ENCODE measurements at regions not wholly inside any gene's neighbourhood (a gene's known extent, or its start where the extent isn't known, plus 50 kb on each side); places are given as distances from the start of the nearest gene placed in this dataset.

DNA sequence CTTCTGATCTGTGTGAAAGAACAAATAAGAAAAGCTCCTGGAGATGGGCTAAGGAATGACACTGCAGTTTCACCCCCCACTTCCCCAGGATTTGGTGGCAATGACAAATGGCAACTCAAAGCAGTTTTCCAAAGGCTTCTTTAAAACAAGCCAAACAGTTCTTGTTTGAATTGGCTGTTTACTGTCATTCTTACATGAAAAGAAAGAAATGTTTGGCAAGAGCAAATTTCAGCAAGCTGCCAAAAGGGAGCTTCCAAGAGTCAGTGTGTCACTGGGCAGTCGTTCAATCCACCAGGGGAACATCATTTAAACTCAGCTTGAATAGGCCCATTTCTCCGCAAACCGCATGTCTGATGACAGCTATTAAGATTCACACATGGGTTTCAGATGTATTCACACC, 119.0 kb upstream of the RHOBTB1 start (continued):
- TF ChIP-seq ZNF710 (CRISPR knock-in tag; IDR thresholded peaks at IDR 0.05; ENCODE audit: borderline replicate concordance) (peak; percentile 57; the same call in 1 of the 2 replicates), UBTF (CRISPR knock-in tag; IDR thresholded peaks at IDR 0.05) (no peak), ARNT2 (CRISPR knock-in tag; IDR thresholded peaks at IDR 0.05; ENCODE audit: low read depth) (no peak), ZNF562 (CRISPR knock-in tag; IDR thresholded peaks at IDR 0.05; ENCODE audit: borderline replicate concordance) (no peak), MIXL1 (CRISPR knock-in tag; IDR thresholded peaks at IDR 0.05) (0 out of 2 replicates have a peak, but pooled peaks have one; percentile 15), NFE2 (CRISPR knock-in tag; IDR thresholded peaks at IDR 0.05) (peak; percentile 84), SAP130 (CRISPR knock-in tag; IDR thresholded peaks at IDR 0.05; ENCODE audit: low read depth) (peak; percentile 73), HMG20B (CRISPR knock-in tag; conservative IDR thresholded peaks at IDR 0.05) (peak; percentile 47; the same call in 1 of the 2 replicates), ZNF784 (CRISPR knock-in tag; IDR thresholded peaks at IDR 0.05; ENCODE audit: borderline replicate concordance) (no peak), GATAD1 (CRISPR knock-in tag; IDR thresholded peaks at IDR 0.05) (peak; percentile 17; the same call in 1 of the 2 replicates), ZNF614 (CRISPR knock-in tag; IDR thresholded peaks at IDR 0.05; ENCODE audit: borderline replicate concordance) (0 out of 2 replicates have a peak, but pooled peaks have one; percentile 32), ZNF331 (CRISPR knock-in tag; IDR thresholded peaks at IDR 0.05) (peak; percentile 77; the same call in 1 of the 2 replicates), PCBP1 (IDR thresholded peaks at IDR 0.05; ENCODE audit: borderline replicate concordance, low read depth, low read length) (no peak), TBX3 (IDR thresholded peaks at IDR 0.05; ENCODE audit: borderline replicate concordance) (peak; percentile 61; the same call in 1 of the 2 replicates), ZKSCAN8 (CRISPR knock-in tag; IDR thresholded peaks at IDR 0.05; ENCODE audit: borderline replicate concordance) (peak; percentile 79; the same call in 1 of the 2 replicates), NFRKB (IDR thresholded peaks at IDR 0.05) (no peak)
- TF ChIP-seq, protein P1, sequence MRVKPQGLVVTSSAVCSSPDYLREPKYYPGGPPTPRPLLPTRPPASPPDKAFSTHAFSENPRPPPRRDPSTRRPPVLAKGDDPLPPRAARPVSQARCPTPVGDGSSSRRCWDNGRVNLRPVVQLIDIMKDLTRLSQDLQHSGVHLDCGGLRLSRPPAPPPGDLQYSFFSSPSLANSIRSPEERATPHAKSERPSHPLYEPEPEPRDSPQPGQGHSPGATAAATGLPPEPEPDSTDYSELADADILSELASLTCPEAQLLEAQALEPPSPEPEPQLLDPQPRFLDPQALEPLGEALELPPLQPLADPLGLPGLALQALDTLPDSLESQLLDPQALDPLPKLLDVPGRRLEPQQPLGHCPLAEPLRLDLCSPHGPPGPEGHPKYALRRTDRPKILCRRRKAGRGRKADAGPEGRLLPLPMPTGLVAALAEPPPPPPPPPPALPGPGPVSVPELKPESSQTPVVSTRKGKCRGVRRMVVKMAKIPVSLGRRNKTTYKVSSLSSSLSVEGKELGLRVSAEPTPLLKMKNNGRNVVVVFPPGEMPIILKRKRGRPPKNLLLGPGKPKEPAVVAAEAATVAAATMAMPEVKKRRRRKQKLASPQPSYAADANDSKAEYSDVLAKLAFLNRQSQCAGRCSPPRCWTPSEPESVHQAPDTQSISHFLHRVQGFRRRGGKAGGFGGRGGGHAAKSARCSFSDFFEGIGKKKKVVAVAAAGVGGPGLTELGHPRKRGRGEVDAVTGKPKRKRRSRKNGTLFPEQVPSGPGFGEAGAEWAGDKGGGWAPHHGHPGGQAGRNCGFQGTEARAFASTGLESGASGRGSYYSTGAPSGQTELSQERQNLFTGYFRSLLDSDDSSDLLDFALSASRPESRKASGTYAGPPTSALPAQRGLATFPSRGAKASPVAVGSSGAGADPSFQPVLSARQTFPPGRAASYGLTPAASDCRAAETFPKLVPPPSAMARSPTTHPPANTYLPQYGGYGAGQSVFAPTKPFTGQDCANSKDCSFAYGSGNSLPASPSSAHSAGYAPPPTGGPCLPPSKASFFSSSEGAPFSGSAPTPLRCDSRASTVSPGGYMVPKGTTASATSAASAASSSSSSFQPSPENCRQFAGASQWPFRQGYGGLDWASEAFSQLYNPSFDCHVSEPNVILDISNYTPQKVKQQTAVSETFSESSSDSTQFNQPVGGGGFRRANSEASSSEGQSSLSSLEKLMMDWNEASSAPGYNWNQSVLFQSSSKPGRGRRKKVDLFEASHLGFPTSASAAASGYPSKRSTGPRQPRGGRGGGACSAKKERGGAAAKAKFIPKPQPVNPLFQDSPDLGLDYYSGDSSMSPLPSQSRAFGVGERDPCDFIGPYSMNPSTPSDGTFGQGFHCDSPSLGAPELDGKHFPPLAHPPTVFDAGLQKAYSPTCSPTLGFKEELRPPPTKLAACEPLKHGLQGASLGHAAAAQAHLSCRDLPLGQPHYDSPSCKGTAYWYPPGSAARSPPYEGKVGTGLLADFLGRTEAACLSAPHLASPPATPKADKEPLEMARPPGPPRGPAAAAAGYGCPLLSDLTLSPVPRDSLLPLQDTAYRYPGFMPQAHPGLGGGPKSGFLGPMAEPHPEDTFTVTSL (CRISPR knock-in tag; IDR thresholded peaks at IDR 0.05; ENCODE audit: borderline replicate concordance), result peak; percentile 97
- TF ChIP-seq, protein P2, sequence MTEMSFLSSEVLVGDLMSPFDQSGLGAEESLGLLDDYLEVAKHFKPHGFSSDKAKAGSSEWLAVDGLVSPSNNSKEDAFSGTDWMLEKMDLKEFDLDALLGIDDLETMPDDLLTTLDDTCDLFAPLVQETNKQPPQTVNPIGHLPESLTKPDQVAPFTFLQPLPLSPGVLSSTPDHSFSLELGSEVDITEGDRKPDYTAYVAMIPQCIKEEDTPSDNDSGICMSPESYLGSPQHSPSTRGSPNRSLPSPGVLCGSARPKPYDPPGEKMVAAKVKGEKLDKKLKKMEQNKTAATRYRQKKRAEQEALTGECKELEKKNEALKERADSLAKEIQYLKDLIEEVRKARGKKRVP (CRISPR knock-in tag; IDR thresholded peaks at IDR 0.05), result peak in 1 of 2 experiments; percentile 56; a peak in 1 of 4 replicates
